AG08396 (cell line): ENCODE measurements at regions not wholly inside any gene's neighbourhood (a gene's known extent, or its start where the extent isn't known, plus 50 kb on each side); places are given as distances from the start of the nearest gene placed in this dataset.
A peak's percentile ranks its signal among the peaks of the same experiment; 100 is the strongest.

Experiments used
- DNase-seq: peaks from one replicate; pipeline ENCODE4 v3.0.0; 2012; ENCODE audit warnings: low spot score, mixed read lengths

- no peak for DNase-seq
Observed at GRCh38 chr6:56767892-56768531, 125.3 kb upstream of the DST start.

GRCh38 chr6:56767435-56767834, 124.7 kb upstream of the DST start:
- DNase-seq = no peak

DNA sequence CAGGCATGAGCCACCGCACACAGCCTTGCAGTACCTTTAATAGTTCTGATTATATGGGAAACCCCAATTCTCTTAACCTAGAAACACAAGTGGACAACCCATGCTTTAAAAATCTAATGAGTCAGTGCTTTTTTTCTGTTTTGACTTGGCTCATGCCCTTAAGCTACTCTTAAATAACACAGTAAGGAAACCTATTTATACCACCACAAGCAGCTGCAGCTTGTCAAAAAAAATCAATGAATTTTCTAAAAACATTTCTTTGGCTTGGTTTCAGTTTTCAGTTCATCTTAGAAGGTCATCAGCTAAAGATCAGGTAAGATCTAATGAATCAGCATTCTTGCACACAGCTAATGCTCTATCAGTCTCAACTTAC, 124.1 kb upstream of the DST start:
- no peak for DNase-seq

GRCh38 chr6:56766139-56766805, 123.6 kb upstream of the DST start:
- DNase-seq = no peak

GRCh38 chr6:56765494-56765893, 122.8 kb upstream of the DST start:
- no peak for DNase-seq

DNA sequence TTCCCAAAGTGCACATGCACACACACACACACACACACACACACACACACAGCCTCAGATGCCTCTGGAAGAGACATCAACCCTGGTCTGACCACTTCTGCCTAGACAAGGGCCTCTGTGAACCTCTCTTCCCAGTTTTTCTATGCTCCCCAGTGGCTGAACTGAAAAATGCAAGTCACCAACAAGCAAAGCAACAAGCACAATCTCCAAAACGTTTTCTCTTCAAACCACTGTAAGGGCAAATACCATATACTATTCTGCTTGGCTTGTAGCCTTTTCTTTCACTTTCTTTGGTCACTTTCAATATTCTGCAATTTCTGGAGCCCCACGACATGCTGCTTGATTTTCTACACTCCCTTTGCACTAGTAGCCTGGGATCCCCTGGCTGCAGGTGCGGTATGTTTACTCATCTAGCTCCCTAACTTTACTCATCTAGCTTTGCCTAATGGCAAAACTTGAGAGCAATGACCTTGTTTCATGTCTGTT, 121.4 kb upstream of the DST start:
- no peak for DNase-seq

- no peak for DNase-seq
Observed at GRCh38 chr6:56761651-56762050, 119.0 kb upstream of the DST start.

GRCh38 chr6:56760842-56761241, 118.2 kb upstream of the DST start:
- DNase-seq = no peak

DNA sequence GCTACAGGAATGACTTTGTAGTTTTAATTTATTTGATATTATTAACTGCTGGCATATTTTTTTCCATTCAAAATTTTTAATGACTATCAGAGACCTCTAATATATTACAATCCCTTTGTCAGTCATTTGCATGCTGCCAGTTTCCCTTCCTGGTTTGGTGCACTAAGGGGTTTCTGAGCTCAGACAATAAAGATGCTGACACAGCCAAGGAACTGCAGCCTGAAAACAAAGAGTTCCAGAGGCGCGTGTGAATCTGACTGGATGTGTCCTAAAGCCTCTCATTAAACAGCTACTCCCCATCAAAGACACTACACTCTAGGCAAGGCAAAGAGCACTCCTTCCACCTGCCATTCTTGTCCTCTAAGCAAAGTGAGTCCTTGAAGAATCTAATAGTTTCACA, 116.8 kb upstream of the DST start:
- no peak for DNase-seq

DNA sequence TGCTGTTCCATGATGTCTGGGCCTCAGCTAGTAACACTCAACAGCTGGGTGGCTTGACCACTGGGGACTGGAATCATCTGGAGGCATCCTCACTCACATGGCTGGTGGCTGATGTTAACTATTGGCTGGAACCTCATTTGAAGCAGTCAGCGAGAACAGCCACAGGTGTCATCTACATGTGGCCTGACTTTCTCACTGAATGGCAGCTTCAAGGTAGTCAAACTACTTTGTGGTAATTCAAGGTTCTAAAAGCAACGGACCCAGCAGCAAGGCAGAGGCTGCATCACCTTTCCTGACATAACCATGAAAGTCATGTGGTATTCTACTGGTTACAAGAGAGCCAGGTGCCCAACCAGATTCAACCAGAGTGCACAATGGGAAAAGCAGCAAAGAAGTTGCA, 115.9 kb upstream of the DST start:
- no peak for DNase-seq

GRCh38 chr6:56758120-56758519, 115.4 kb upstream of the DST start:
- DNase-seq = no peak

DNA sequence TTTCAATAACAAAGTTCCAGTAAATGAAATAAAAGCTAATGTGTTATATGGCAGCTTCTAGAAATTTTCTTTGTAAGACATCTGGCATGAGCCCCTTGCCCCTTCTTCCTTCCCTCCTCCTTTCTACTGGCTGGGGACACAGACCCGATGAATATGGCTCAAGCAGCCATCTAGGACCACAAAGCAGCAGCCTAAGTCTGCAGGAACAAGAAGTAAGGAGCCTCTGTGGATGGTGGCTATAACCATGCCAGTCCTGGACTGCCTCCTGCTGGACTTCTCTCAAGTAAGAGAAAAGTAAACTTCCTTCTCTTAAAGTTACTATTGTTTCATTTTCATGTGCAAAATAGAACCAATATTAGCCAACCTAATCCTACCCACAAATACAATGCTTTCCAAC, 114.9 kb upstream of the DST start:
- no peak for DNase-seq

DNA sequence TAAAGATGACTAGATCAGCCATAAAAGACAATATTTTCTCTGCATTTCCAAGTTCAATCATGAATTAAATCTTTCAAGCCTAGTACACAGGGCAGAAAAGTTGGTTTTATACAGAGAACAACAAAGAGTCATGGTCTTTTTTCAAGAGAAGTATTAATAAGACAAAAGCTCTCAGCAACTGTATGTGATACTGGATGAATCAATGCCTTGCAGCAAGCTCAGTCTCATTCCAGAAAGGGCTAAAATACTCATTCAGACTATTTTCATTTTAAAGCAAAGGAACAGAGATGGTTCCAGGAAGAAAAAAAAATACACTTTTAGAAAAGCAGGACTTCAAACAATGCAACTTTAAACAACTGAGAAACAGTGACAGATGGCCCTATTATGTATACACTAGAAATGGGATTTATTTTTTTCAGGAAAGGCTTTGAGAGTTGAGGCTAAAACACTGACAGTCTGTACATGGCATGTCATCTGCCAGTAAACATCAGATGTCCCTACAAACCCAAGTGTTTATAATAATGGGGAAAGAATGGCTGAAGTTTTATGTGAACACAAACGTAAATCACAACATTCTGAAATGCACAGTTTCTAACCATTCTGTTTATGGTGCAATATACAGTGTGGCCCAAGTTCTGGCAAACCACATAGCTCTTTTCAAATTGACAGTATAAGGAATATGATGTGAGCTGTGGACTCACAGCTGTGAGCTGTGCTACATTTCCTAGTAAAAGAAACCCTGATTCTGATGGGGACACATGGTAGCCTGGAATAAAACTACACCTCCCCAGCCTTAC, 114.3 kb upstream of the DST start:
- no peak for DNase-seq

GRCh38 chr6:56756219-56756789, 113.6 kb upstream of the DST start:
- no peak for DNase-seq

- DNase-seq = no peak
Observed at GRCh38 chr6:56755040-56755439, 112.4 kb upstream of the DST start.

- no peak for DNase-seq
Observed at GRCh38 chr6:56753811-56754210, 111.1 kb upstream of the DST start.

DNA sequence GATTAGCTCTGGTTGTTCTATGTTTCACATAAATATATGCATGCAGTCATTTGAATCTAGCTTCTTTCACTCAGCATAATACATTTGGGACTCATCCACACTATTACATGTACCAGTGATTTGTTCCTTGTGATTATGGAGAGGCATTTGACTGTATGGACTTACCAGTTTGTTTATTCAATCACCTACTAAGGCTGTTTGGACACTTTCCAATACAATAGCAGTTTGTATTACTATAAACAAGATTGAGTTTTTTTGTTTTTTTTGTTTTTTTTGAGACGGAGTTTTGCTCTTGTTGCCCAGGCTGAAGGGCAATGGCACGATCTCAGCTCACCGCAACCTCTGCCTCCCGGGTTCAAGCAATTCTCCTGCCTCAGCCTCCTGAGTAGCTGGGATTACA, 109.8 kb upstream of the DST start:
- no peak for DNase-seq

- DNase-seq = no peak
Observed at GRCh38 chr6:56752009-56752408, 109.3 kb upstream of the DST start.

GRCh38 chr6:56751604-56752003, 108.9 kb upstream of the DST start:
- no peak for DNase-seq

- no peak for DNase-seq
Observed at GRCh38 chr6:56750686-56751085, 108.0 kb upstream of the DST start.

DNA sequence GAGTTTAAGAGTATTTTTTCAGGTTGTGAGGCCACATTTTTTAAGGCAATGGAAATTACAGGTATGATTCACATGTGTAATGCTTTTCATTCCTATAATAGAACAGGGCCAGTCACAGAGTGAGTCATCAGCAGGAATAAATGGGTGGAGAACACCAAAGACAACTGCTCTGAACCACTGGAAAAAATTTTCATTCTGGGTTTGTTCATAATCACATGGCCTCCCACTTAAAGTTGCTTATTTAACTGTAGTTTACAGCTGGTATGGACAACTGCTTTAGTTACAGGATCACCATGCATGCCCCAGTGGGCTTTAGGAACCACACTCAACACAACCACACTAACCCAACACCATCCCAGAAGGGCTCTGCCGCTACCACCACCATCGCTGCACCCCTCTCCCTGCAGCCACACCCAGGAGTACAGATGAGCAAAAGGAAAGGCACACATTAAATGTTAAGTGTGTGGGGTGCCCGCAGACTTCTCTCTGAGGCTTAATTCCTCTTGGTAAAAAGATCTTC, 107.0 kb upstream of the DST start:
- peak; percentile 27 for DNase-seq

- DNase-seq = no peak
Observed at GRCh38 chr6:56746767-56747504, 104.2 kb upstream of the DST start.
